ENCODE measurements at regions not wholly inside any gene's neighbourhood (a gene's known extent, or its start where the extent isn't known, plus 50 kb on each side); places are given as distances from the start of the nearest gene placed in this dataset.

DNA sequence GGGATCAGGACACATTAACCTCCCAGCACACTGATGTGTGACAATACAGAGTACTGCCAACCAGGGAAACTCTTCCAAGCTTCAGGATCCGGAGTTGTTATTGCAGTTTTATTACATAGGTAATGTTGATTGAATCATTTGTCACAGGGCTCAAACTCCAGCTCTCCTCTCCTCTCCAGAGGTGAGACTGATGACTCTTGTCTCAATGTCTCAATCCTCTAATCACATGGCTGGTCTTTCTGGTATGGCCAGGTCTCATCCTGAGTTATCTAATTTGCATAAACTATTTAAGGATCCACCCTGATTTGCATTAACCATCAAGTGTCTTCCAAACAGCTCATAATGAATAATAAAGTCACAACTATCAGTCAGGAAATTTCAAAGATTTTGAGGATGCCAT is 522.6 kb upstream of the PCDH9 start:
- TF ChIP-seq, protein P1, sequence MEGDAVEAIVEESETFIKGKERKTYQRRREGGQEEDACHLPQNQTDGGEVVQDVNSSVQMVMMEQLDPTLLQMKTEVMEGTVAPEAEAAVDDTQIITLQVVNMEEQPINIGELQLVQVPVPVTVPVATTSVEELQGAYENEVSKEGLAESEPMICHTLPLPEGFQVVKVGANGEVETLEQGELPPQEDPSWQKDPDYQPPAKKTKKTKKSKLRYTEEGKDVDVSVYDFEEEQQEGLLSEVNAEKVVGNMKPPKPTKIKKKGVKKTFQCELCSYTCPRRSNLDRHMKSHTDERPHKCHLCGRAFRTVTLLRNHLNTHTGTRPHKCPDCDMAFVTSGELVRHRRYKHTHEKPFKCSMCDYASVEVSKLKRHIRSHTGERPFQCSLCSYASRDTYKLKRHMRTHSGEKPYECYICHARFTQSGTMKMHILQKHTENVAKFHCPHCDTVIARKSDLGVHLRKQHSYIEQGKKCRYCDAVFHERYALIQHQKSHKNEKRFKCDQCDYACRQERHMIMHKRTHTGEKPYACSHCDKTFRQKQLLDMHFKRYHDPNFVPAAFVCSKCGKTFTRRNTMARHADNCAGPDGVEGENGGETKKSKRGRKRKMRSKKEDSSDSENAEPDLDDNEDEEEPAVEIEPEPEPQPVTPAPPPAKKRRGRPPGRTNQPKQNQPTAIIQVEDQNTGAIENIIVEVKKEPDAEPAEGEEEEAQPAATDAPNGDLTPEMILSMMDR (IDR thresholded peaks at IDR 0.05; ENCODE audit: low read depth, low read length), result no peak
- TF ChIP-seq EZH2phosphoT487 (IDR thresholded peaks at IDR 0.05; ENCODE audit: low read depth), result no peak
